SU-DHL-6 (cell line): ENCODE measurements at regions not wholly inside any gene's neighbourhood (a gene's known extent, or its start where the extent isn't known, plus 50 kb on each side); places are given as distances from the start of the nearest gene placed in this dataset.

Experiments used
- EZH2phosphoT487 ChIP-seq: fragments of 200-600 bp; sonication (generic), shearing (Covaris generic); conservative IDR thresholded peaks from 2 replicates; pipeline ENCODE4 v1.6.1; 2018; ENCODE audit warnings: mild to moderate bottlenecking, antibody characterized with exemption, low read length, moderate library complexity, mixed read lengths
- TF ChIP-seq, protein P1 (sequence below): fragments of 200-600 bp; sonication (generic); IDR thresholded peaks from one replicate; pipeline ENCODE4 v1.5.1; 2017; ENCODE audit warnings: antibody characterized with exemption, mild to moderate bottlenecking, low read length, moderate library complexity; ENCODE audit not compliant: insufficient read depth, poor library complexity, severe bottlenecking

DNA sequence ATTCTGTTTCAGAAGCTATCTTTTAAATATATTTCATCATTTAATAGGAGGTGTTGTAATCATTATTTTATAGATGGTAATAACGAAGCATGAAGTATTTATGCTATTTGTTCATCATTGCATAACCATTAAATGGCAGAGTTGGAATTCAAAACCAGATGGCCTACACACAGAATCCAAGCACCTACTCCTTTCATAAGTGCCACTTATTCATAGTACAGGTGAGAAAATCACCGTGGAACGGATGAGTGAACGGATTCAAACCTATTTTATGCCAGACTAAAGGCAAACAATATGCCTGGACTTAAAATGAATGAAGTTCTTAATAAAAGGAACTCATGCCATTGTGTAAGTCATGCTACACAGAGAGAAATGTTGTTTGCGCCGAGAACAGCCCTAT, 397.9 kb upstream of the ADGRB3 start:
- TF ChIP-seq, protein P1, sequence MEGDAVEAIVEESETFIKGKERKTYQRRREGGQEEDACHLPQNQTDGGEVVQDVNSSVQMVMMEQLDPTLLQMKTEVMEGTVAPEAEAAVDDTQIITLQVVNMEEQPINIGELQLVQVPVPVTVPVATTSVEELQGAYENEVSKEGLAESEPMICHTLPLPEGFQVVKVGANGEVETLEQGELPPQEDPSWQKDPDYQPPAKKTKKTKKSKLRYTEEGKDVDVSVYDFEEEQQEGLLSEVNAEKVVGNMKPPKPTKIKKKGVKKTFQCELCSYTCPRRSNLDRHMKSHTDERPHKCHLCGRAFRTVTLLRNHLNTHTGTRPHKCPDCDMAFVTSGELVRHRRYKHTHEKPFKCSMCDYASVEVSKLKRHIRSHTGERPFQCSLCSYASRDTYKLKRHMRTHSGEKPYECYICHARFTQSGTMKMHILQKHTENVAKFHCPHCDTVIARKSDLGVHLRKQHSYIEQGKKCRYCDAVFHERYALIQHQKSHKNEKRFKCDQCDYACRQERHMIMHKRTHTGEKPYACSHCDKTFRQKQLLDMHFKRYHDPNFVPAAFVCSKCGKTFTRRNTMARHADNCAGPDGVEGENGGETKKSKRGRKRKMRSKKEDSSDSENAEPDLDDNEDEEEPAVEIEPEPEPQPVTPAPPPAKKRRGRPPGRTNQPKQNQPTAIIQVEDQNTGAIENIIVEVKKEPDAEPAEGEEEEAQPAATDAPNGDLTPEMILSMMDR = no peak
- no peak for TF ChIP-seq EZH2phosphoT487
